ENCODE measurements at regions not wholly inside any gene's neighbourhood (a gene's known extent, or its start where the extent isn't known, plus 50 kb on each side); places are given as distances from the start of the nearest gene placed in this dataset.

- TF ChIP-seq EP300 (IDR thresholded peaks at IDR 0.05; ENCODE audit: borderline replicate concordance) = no peak
- no peak for TF ChIP-seq REST (IDR thresholded peaks at IDR 0.05; ENCODE audit: low read depth)
- TF ChIP-seq CEBPB (IDR thresholded peaks at IDR 0.05) = no peak
- no peak for TF ChIP-seq USF1 (IDR thresholded peaks at IDR 0.05)
- no peak for TF ChIP-seq ZBTB7A (IDR thresholded peaks at IDR 0.05; ENCODE audit: low read depth)
These were observed 246.3 kb downstream of the OGFRL1 start for GRCh38 chr6:71534921-71535320.

All from Ishikawa (cell line).